HCT116 (cell line): ENCODE measurements at regions not wholly inside any gene's neighbourhood (a gene's known extent, or its start where the extent isn't known, plus 50 kb on each side); places are given as distances from the start of the nearest gene placed in this dataset.

ENCODE experiments used
- ATAC-seq: fragments of 200-7000 bp; cut with Tn5 transposase; 2 replicates; pipeline ENCODE4 v1.9.1; 2020; ENCODE audit warnings: mild to moderate bottlenecking, moderate library complexity
- BruUV-seq: library from RNA; stranded (reverse); fragments of 400-500 nt; replicated peaks from 2 replicates; lab custom pipeline; 2021; lab: Mats Ljungman, UMichigan
- CTCF ChIA-PET: fragments of 300-600 bp; sonication (Branson Sonifier 250); formaldehyde crosslinking; loops from one replicate; lab custom pipeline; 2021; ENCODE audit warnings: antibody characterized with exemption; lab: Charles Lee
- POLR2A ChIA-PET: fragments of 300-600, 350-600 bp; sonication (Branson Sonifier 250); formaldehyde crosslinking; loops from one replicate; lab custom pipeline; 2021; ENCODE audit warnings: antibody characterized with exemption; lab: Charles Lee
- RAD21 ChIA-PET, 2 experiments: fragments of 300-600 bp; sonication (Branson Sonifier 250); formaldehyde crosslinking; loops; one replicate each; lab custom pipeline; 2023; ENCODE audit warnings: low total read pairs in 2 of 2; ENCODE audit not compliant: uncharacterized antibody in 2 of 2, unreplicated experiment in 2 of 2, low non-redundant PET in 1 of 2; lab: Charles Lee
- DNase-seq: peaks from one replicate; pipeline ENCODE4 v3.0.0-alpha.2; 2010; ENCODE audit warnings: low read depth, low spot score
- H2AFZ ChIP-seq: fragments of 200-600 bp; shearing (Covaris generic), sonication (generic); 2 replicates; pipeline ENCODE4 v1.6.1; 2017; ENCODE audit warnings: low read depth, mixed run types, mixed read lengths, antibody characterized with exemption, low read length; ENCODE audit not compliant: poor library complexity, severe bottlenecking
- H3K27ac ChIP-seq: 2 replicates; pipeline ENCODE4 v1.5.1; 2012; ENCODE audit warnings: low read depth, low read length
- H3K27me3 ChIP-seq: fragments of 200-600 bp; sonication (generic); 2 replicates; pipeline ENCODE4 v1.6.1; 2016; ENCODE audit warnings: mixed run types, low read length, mixed read lengths; ENCODE audit not compliant: insufficient read depth
- H3K36me3 ChIP-seq, 2 experiments: fragments of 200-500 bp in 1 of 2; fragments of 200-600 bp in 1 of 2; sonication (Bioruptor generic) in 1 of 2; sonication (generic) in 1 of 2; 2 replicates each; pipeline versions ENCODE4 v1.5.1 to v1.6.1; 2014 to 2016; ENCODE audit warnings: low read length in 2 of 2, inconsistent platforms in 1 of 2, mixed read lengths in 1 of 2, mixed run types in 1 of 2; ENCODE audit not compliant: insufficient read depth in 2 of 2, control insufficient read depth in 1 of 2
- H3K4me1 ChIP-seq, 2 experiments: fragments of 200-600 bp in 1 of 2; sonication (generic) in 1 of 2; 2 replicates each; pipeline versions ENCODE4 v1.5.1 to v1.6.1; 2012 to 2017; ENCODE audit warnings: low read length in 2 of 2, inconsistent platforms in 1 of 2, mild to moderate bottlenecking in 1 of 2, mixed read lengths in 1 of 2, mixed run types in 1 of 2, moderate library complexity in 1 of 2; ENCODE audit not compliant: insufficient read depth in 2 of 2, control insufficient read depth in 1 of 2
- H3K4me2 ChIP-seq: fragments of 200-600 bp; sonication (generic); 2 replicates; pipeline ENCODE4 v1.6.1; 2017; ENCODE audit warnings: mixed run types, low read length, mixed read lengths
- H3K4me3 ChIP-seq, 2 experiments: fragments of 200-600 bp in 1 of 2; sonication (generic) in 1 of 2; replicated peaks in 1 of 2; 2 replicates each; pipeline ENCODE4 v1.5.1; 2011 to 2016; ENCODE audit warnings: low read length in 2 of 2, control low read depth in 1 of 2, low read depth in 1 of 2, mild to moderate bottlenecking in 1 of 2, mixed read lengths in 1 of 2, mixed run types in 1 of 2
- H3K79me2 ChIP-seq: fragments of 200-600 bp; sonication (generic); 2 replicates; pipeline ENCODE4 v1.6.1; 2017; ENCODE audit warnings: mild to moderate bottlenecking, mixed run types, low read length, moderate library complexity, mixed read lengths; ENCODE audit not compliant: insufficient read depth
- H3K9ac ChIP-seq: fragments of 200-600 bp; sonication (generic); 2 replicates; pipeline ENCODE4 v1.6.1; 2016; ENCODE audit warnings: low read length, mixed read lengths
- H3K9me2 ChIP-seq: fragments of 200-600 bp; sonication (generic), shearing (Covaris generic); 2 replicates; pipeline ENCODE4 v1.6.1; 2017; ENCODE audit warnings: mixed run types, mild to moderate bottlenecking, moderate library complexity; ENCODE audit not compliant: insufficient read depth
- H3K9me3 ChIP-seq, 2 experiments: fragments of 200-500 bp in 1 of 2; fragments of 200-600 bp in 1 of 2; sonication (Bioruptor generic) in 1 of 2; sonication (generic) in 1 of 2; 2 replicates each; pipeline ENCODE4 v1.6.1; 2014 to 2017; ENCODE audit warnings: low read length in 2 of 2, mixed read lengths in 2 of 2, inconsistent platforms in 1 of 2, low read depth in 1 of 2, mild to moderate bottlenecking in 1 of 2, mixed run types in 1 of 2, moderate library complexity in 1 of 2; ENCODE audit not compliant: control insufficient read depth in 1 of 2, insufficient read depth in 1 of 2
- H4K20me1 ChIP-seq: fragments of 200-600 bp; sonication (generic), shearing (Covaris generic); 2 replicates; pipeline ENCODE4 v1.6.1; 2017; ENCODE audit warnings: mixed run types, mild to moderate bottlenecking, moderate library complexity; ENCODE audit not compliant: insufficient read depth
- CBX3 ChIP-seq: IDR thresholded peaks from 2 replicates; pipeline ENCODE4 v1.6.1; 2012; ENCODE audit warnings: low read depth
- CTCF ChIP-seq, 3 experiments: fragments of 200-600 bp in 1 of 3; sonication (generic) in 1 of 3; IDR thresholded peaks in 2 of 3; conservative IDR thresholded peaks in 1 of 3; 2 replicates each; pipeline ENCODE4 v1.5.1; 2012 to 2017; ENCODE audit warnings: low read depth in 2 of 3, low read length in 2 of 3, antibody characterized with exemption in 1 of 3, borderline replicate concordance in 1 of 3, control low read depth in 1 of 3, mild to moderate bottlenecking in 1 of 3, mixed read lengths in 1 of 3, mixed run types in 1 of 3, moderate library complexity in 1 of 3; ENCODE audit not compliant: insufficient read depth in 1 of 3
- EGR1 ChIP-seq: IDR thresholded peaks from 2 replicates; pipeline ENCODE4 v1.6.1; 2012; ENCODE audit warnings: low read depth
- ELF1 ChIP-seq: IDR thresholded peaks from 2 replicates; pipeline ENCODE4 v1.6.1; 2012; ENCODE audit warnings: low read depth, borderline replicate concordance
- EZH2 ChIP-seq: fragments of 200-600 bp; sonication (generic); IDR thresholded peaks from 2 replicates; pipeline ENCODE4 v1.6.1; 2017; ENCODE audit warnings: antibody characterized with exemption, mixed run types
- JUND ChIP-seq: IDR thresholded peaks from 2 replicates; pipeline ENCODE4 v1.6.1; 2012
- MAX ChIP-seq: IDR thresholded peaks from 2 replicates; pipeline ENCODE4 v1.6.1; 2012
- POLR2A ChIP-seq: IDR thresholded peaks from 2 replicates; pipeline ENCODE4 v1.7.0; 2011; ENCODE audit warnings: borderline replicate concordance; ENCODE audit not compliant: insufficient read depth, insufficient read length; ENCODE audit errors: extremely low read depth
- REST ChIP-seq: IDR thresholded peaks from 2 replicates; pipeline ENCODE4 v1.6.1; 2012; ENCODE audit warnings: low read depth
- SRF ChIP-seq: IDR thresholded peaks from 2 replicates; pipeline ENCODE4 v1.6.1; 2012; ENCODE audit warnings: low read depth
- ZBTB33 ChIP-seq: IDR thresholded peaks from 2 replicates; pipeline ENCODE4 v1.6.1; 2011; ENCODE audit warnings: mild to moderate bottlenecking, low read length, moderate library complexity; ENCODE audit not compliant: insufficient replicate concordance; ENCODE audit errors: extremely low read depth
- ZFX ChIP-seq: fragments of 450-650 bp; IDR thresholded peaks from 2 replicates; pipeline ENCODE4 v1.6.1; 2017
- ZNF274 ChIP-seq: fragments of 200-500 bp; sonication (Bioruptor generic); IDR thresholded peaks from 2 replicates; pipeline ENCODE4 v1.6.1; 2014; ENCODE audit warnings: mild to moderate bottlenecking, low read depth, low read length, inconsistent platforms
- intact Hi-C: fragments of 100-400 bp; cut with micrococcal nuclease; formaldehyde crosslinking; loops from 2 replicates; pipeline ENCODE4 v1.10.0; 2022

GRCh38 chr10:61076572-61077114 lies 132.7 kb upstream of the RHOBTB1 start:
- ATAC-seq (no peak), DNase-seq (no peak)
- Histone ChIP-seq H3K9me3 (no peaks in the 10 kb centered on the region), H3K4me2 (no peak overlapping the region), H3K4me1 (no peaks in the 10 kb centered on the region), H3K27ac (no peak overlapping the region), H3K36me3 (no peaks in the 10 kb centered on the region), H3K79me2 (no peaks in the 10 kb centered on the region), H4K20me1 (no peaks in the 10 kb centered on the region), H3K9ac (no peak overlapping the region), H3K27me3 (no peaks in the 10 kb centered on the region), H3K4me3 (no peak overlapping the region), H2AFZ (no peak overlapping the region), H3K9me2 (no peaks in the 10 kb centered on the region)
- BruUV-seq: no TSS peak
- RAD21 ChIA-PET: no interaction called here
- POLR2A ChIA-PET: no interaction called here
- CTCF ChIA-PET: no interaction called here
- intact Hi-C loops: no loop called here
- no peak for TF ChIP-seq REST
- TF ChIP-seq EGR1: no peak
- no peak for TF ChIP-seq ZBTB33
- no peak for TF ChIP-seq EZH2
- no peak for TF ChIP-seq JUND
- no peak for TF ChIP-seq CBX3
- TF ChIP-seq SRF: no peak
- no peak for TF ChIP-seq POLR2A
- no peak for TF ChIP-seq ELF1
- no peak for TF ChIP-seq CTCF (IDR thresholded peaks at IDR 0.05 in 2 of 3, conservative IDR thresholded peaks at IDR 0.05 in 1 of 3; ENCODE audit: borderline replicate concordance in 1 of 3, insufficient read depth in 1 of 3, low read depth in 2 of 3, low read length in 2 of 3)
- TF ChIP-seq ZNF274: no peak
- no peak for TF ChIP-seq ZFX
- TF ChIP-seq MAX: no peak
- TF ChIP-seq, all 23 proteins: peak for 0
